NCI-H526 treated with DMSO at 0.1 percent for 48 hours (cell line): ENCODE measurements at regions not wholly inside any gene's neighbourhood (a gene's known extent, or its start where the extent isn't known, plus 50 kb on each side); places are given as distances from the start of the nearest gene placed in this dataset.

Source experiments
- DNase-seq: peaks from one replicate; lab custom pipeline; 2025; lab: John Stamatoyannopoulos, UW

DNA sequence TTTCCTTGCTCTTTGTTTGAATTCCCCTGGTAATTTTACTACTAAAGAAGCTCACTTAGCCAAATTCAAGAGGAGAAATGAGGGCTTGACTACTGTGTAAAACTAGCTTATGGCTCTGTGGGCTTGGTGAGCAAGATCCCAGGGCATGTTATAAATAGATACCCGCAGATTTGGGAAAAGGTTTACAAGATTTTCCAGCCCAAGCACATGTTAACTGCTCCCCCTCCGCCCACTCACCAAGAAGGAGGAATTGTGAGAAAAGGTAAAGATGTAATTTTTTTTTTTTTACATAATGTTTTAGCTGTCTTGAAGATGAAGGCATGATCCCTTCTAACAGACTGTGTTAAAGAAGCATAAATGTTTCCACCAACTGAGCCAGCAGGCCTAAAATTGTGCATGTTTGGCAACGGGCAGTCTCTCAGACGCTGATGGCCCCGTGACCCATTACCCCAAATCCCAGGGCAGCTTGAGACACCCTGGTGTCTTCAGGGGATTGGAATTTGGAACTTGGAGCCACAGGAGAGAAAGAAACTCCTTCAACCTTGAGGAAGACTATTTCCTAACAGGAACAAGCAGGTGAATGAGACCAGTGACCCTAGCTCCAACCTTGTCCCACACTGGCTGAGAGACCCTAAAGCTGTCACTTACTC lies 429.8 kb upstream of the CELF2 start:
- DNase-seq: no peak

DNA sequence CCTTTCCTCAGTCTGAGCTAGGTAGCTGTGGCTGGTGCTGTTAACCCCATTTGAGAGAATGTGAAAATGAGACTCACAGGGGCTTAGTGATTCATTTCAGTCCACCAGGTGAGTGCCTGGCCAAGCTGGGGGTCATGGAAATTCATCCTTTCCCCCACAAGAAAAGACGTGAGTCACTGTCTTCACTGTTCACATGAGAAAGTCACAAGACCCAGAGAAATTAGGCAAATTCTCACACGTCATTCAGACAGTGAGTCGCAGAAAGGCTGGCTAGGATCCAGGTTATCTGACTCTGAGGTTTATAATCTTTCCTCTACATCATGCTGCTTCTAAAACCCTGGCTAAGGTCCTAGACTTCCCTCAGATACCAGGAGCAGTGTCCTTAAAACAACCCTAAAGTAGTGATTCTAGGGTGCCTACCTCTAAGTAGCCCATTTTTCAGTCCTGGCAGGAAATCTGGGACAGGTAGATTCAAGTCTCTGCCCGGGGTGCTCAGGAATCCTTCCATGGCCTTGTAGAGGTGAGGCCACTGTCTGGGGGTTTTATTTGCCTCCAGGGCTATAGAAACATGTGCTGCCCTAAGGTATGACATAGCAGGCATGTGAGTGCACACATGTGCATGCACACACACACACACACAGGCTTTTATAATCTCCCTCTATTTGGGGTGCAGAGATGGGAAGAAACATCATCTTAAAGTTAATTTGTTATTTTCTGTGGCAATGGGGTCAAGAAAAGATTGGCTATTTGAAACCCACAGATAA lies 427.9 kb upstream of the CELF2 start:
- no peak for DNase-seq

DNA sequence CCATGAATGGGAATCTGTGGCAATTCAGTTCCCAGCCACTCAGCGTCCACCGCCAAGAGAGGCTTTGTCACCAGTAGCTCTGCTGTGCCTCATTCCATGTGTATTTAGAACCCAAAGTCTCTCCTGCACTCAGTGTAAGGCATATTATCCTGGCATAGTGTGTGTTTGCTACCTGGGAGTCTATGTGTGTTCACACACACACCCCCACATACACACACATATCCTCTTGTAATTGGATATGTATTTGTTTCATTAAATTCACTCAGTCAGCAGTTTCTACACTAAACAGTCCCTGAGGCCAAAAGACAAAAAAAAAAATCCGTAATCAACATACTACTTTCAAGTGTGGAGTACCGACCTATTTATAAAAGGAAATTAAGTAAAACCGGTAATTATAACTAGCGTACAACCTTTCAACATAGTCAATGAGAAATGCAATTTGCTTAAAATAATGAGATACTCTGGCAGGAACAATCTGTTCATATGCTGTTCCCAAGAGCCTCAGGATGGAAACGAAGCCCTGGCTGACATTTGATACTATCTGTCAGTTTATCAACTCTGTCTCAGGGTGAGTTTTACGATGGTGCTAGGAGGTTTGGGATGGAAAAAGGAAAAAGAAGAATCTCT lies 425.8 kb upstream of the CELF2 start:
- DNase-seq: peak; percentile 24

DNA sequence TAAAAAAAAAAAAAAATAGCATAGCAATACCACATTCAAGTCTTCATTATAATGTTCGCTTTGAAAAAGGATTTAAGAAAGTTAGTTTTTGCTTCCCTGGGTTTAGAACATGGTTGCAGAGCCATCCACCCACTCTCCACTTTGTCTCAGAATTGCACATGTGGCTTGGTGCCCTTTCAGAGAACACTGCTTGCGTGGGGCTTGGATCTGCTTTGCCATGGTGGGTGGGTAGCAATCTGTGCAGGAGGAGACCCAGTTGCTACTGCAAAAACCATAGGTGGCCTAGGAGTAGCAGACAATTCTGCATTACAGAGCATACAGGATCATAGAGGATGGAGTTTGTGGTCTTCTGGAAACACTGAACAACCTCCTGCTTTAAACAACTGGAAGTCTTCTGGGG lies 421.4 kb upstream of the CELF2 start:
- DNase-seq: no peak

DNA sequence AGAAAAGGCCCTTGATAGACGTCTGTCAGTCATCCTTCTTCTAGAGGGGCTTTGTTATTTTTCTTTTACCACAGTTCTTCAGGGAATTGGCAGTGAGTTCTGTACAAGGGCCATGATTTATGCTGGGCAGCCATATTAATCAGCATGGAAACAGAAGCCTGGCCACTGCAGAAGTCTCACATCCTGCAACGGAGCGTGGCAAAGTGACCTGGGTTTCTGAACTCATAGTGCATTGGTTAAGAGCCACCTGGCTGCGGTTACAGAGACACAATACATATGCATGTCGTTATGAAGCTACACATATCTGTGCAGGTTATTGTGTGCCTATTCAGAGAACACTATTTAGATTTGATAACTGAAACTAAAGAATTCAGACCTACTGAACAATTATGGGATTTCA lies 419.4 kb upstream of the CELF2 start:
- peak; percentile 75 for DNase-seq

DNA sequence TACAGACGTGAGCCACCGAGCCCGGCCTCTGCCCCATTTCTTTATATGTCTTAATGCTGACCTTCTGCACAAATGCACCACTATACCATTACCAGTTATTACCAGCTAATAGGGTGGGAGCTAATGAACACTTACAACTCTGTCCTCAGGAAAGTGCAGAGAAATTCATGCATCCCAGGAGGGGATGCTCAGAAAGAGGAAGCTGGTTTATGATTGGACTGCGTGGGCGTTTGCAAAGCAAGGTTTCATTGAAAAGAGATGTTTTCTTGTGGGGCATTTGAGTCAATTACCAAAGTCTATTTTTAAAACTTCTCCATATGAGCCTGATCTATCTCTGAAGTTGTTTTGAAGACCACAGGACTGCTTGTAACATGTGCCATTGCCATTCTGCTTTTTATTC lies 417.7 kb upstream of the CELF2 start:
- no peak for DNase-seq

DNA sequence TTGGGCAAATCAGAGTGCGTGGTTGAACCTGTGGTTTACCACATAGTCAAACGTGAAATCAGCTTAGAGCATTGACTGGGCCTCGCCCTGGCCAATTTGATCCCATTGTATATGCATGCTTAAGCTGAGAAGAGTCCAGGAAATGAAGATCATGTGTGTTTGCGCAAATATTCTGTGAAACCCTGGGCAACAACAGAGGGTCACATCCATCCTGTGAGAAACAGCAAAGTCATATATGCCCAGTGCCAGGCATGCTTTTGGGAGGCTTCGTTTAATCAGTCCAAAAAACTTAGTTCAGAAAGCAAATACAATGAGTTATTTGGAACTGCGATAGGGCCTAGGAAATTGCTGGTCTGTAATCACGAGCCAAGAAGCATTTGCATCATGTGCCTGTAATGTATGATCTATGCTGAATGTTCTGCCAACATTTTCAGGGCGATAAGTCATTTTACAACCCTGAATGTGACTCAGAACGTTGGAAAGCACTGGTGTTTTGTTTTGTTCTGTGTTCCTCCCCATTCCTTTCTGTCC lies 412.1 kb upstream of the CELF2 start:
- DNase-seq: no peak

DNA sequence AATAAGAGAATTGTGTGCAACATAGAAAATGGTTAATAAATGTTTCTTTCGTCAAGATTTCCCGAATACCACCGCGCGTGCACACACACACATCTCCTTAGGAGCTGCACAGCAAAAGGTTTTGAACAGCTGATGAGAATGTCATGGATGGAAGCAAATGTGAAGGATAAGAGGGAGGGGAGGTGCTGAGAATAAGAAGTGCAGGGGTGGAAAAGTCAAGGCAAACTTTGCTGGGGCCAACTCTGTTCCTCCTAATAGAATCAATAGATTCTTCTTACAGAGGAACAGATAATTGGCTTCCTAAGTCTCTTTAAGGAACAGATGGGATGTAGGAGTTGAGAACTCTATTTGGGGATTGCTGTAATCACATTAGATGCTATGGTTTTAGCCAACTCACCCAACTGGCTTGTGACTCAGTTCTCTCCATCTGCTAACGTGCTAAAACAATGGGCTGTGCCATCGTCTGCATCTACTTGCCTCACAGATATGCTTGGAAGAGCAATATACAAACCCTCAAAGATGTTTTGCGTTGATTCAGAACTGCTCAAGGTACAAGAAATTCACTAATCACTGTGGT lies 408.2 kb upstream of the CELF2 start:
- no peak for DNase-seq

DNA sequence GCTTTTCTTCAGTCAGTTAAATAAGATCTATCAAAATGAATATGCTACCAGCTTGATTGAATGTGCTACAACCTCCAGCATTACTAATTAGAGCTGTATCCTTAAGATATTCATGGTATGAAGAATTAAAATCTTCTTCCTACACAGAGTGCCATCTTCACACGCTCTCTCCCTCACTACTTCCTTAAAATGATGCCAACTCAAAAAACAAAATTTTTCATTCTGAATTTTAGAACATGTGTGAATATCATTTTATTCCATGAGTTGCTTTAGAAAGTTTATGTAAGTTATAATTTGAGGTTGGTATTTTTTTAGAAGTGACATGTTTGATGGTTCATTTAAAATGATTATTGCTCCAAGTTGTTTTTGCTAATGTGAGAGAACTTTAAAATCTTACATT lies 407.5 kb upstream of the CELF2 start:
- no peak for DNase-seq

DNA sequence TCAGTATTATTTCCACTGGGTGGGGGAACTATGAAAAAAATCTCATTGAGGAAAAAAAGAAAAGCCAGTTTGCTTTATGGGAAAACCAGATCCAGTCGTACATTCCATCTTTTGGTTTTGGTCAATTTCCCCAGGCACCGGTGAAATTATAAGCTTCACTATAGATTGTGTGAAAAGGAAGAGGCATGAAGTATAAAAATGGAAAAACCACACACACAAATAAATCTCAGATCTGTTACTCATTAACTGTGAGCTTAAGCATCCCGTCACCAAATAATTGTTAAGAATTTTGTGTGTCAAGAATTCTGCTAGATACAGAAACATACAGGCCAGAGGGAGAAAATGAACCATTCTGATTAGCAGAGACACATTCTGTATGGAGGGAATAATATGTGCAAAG lies 405.5 kb upstream of the CELF2 start:
- DNase-seq: no peak

DNA sequence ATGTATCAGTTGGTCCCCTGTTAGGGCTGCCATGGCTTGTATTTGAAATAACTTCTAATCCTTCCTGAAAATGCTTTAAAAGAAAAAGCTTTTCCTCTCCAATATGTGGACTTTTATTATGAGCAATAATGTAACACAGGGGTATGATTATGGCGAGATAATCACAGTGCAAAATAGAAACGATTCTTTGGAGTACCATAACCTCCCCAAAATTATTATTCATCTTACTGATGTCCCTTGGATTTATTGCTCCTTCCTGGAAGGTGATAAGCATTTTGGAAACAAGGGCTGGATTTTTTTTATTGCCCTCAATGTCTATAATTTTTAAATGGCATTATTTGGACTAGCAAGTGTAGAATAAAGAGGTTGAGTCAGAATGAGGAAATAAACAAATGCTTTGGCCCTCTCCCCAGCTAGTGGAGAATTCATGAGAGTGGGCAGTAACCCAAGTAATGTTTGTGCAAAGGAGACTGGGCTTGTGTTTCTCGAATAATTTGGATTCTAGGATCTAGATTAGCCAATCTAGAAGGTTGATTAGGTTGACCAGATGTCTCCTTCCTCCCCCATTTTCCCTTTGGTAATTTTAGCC lies 403.9 kb upstream of the CELF2 start:
- DNase-seq: no peak

DNA sequence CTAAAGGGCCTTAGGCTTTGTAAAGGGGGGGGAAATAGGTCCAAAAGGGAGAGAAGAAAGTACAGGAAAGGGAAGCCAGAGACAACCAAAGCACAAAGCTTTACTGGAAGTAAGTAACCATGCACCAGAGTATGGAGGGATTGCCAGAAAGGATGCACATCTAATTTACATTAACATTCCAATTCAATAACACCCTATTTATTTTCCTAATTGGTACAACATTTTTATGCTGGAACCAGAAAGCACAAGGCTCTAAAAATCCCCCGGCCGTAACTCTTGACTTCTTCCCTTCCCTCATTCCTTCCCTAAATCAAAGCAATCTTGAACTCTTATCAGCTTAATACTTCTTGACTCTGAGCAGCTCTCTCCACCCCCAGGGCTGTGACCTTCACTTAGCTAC lies 400.0 kb upstream of the CELF2 start:
- no peak for DNase-seq

DNA sequence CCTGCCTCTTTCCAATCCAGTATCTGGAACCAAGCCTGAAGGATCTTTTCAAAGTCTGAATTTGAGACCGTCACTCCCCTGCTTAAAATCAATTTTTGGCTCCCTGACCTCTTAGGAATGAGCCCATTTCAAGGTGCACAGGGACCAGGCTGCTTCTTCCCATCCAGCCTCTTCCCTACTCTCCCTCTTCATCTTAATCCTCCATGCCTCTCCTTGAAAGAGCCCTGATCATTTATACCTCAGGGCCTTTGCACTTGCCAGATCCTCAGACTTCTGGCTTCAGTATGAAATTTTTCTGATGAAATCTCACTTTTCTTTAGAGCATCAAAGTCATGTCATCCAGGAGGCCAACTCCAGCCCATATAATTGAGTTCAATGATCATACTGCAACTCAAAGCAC lies 399.5 kb upstream of the CELF2 start:
- no peak for DNase-seq

DNA sequence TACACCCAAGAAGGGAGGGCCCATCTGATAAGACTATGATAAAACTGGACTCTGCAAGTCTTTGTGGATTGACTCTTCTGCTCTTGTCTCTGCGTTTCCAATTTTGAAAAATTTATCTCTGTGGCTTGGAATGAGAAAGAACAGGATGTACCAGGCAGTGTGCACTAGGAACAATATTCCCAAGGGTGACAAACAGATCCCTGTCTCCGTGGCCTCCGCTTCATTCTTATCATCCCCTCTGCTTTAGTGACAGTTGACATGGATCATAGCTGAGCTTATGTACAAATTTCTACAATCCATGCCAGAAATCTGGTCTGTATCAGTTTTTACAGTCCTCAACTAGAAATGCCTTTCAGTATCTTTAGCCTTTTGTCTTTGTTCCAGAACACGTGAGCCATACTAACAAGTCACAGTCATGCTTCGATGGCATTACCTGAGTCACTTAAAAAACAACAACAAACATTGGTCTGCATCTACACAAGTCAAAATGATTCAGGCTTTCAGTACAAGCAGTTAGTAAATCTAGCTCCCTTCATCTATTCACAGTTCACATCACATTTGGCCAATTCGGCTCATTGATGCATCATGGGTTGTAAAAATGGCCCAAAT lies 393.6 kb upstream of the CELF2 start:
- no peak for DNase-seq

DNA sequence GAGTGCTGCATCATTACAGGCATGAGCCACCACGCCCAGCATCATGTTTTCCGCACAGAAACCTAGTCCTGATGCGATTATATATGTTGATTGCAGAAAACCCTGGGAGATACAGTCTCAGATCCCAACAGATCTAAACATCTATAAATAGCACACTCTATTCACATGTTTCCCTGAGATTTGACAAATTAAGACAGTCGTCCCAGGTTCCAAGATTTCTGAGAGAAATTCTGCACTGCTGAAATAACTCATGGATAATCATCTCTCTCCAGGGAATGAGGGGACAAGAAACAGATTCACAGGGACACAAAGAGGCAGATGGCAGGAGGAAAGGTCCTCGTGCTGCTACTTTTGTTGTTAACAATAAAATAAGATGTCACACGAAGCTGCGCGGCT lies 393.1 kb upstream of the CELF2 start:
- no peak for DNase-seq

DNA sequence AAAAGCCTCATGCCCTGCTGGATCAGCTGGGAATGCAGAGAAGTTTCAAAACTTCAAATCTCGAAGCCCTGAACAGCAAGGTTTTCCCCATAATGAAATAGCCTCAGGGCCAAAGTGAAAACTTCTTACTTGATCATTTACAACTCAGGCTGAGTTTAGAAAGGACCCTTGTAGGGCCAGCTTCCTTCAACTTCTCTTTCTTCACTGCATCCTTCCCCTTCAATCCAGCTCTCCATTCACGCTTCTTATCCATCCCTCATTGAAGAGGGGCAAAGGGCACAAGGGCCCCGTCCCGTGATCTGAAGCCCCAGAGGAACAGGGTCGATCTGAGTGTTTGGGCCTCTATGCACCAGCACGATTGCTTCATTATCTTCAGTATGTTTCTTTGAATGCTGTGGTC lies 392.2 kb upstream of the CELF2 start:
- no peak for DNase-seq

DNA sequence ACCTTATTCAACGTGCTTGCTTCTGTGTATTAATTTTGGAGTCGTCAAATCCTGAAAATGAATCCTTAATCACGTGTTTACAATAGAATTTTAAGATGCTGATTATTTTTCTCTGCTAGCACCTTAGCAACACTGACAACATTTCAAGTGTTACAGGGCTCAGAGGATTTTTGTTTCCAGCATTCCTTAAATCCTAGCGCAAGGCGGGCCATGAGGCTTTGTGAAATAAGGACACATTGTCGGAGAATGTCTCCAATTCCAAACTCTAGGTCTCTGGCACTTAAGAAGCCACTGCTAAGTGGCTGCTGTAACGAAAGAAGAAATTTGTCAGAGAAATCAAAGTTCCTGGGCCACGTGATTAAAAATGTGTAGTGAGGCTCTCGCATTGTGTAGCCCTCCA lies 390.9 kb upstream of the CELF2 start:
- DNase-seq: no peak

DNA sequence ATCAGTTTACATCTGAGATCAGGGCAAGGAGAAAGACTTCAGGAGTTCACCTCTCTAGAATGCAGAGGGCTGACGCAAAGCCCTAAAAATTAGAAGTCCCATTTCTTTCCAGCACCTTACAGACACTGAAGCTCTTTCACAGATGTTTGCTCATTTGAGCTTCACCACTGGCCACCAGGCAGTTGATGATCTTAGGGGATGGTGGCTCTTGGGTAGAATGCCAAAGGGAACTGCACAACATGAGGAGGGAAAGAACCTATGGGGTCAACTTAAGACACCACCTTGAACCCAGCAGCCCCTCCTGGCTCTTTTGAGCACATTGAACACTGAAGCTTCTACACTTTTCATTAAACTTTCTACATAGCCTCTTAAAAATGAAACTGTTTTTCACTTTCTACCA lies 390.3 kb upstream of the CELF2 start:
- DNase-seq: no peak

DNA sequence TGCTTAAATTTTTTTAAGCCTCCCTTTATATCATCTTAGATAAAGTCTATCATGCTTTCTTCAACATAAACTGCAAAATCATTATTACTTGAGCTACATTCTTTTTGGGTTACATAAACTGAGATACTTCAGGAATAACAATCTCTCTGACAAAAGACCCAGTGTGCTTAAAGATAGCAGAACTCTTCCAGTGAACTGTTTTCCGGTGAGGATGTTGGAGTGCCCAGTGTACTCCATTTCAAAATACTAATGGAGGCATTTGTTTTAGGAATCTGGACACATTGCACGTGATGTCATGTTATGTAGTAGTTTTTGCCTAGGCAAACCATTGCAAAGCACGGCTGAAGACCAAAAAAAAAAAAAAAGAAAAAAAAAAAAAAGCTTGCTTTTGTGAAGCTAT lies 388.2 kb upstream of the CELF2 start:
- DNase-seq: no peak

DNA sequence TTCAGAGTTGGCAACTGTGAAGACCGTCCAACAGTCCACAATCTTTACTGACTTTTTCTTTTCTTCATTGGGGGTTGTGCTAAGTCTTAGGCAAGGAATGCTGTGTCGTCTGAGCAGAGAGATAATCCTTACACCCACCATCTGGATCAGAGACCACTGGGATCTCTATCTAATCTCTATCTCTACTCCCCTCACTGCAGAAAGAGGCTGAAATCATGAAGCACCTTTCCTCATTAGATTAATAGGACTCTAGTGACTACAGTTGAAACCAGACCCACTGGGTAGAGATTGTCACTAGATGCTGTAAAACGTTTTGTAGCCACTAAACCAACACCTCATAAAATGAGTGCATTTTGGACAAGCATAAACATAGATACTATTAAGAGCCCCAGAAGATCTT lies 387.4 kb upstream of the CELF2 start:
- DNase-seq: no peak

DNA sequence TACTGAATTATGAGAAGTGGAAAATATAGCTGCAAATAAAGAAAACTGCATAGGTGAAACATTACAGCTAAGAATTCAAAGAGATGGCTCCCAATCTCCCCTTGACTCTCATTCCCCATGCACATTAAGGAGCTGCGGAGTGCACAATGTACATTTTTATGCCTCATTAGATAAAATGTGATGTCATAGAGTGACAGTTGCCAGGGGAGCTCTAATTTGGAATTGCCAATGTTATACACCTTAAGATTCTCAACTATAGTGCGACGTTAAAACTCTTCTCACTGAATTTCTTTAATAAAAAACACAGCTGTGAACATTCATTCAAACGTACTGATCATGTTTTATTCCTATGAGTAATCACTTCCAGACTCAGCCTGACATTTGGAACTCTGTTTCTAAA lies 386.9 kb upstream of the CELF2 start:
- DNase-seq: no peak

DNA sequence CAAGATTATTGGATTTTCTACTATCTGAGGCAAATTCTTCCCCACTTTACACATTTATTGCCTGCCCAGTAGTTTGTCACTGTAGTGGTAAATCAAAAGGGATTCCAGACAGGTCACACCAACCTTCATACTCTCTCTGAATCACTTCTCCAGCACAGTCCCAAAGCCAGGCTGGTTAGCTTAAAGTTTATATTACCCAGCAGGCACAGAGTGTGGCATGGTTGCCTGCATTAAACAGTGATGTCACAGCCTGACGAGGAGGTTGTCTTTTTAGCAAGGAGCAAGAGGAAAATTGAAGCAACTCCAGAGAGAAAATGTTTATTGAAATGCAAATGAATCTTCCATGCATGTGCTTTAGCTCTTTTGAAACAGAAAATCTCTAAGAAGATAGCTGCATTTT lies 375.5 kb upstream of the CELF2 start:
- no peak for DNase-seq
